SW480 (cell line): ENCODE measurements at regions not wholly inside any gene's neighbourhood (a gene's known extent, or its start where the extent isn't known, plus 50 kb on each side); places are given as distances from the start of the nearest gene placed in this dataset.
"Not testable (repeated sequence)": the region's sequence is repeated elsewhere in the genome, so short reads cannot be mapped to it uniquely, and the experiment has no call there.

ENCODE experiments used
- DNase-seq: peaks from one replicate; pipeline ENCODE4 v3.0.0-alpha.2; 2016; ENCODE audit warnings: low spot score

GRCh38 chr14:81955123-81955522 is 421.5 kb upstream of the SEL1L start:
- no peak for DNase-seq

GRCh38 chr14:81960781-81961180 is 427.1 kb upstream of the SEL1L start:
- DNase-seq, result no peak

- DNase-seq, result no peak
Observed at GRCh38 chr14:81963846-81964245, 430.2 kb upstream of the SEL1L start.

- DNase-seq, result no peak
Observed at GRCh38 chr14:81970307-81970706, 436.7 kb upstream of the SEL1L start.

GRCh38 chr14:81971911-81972310 is 438.3 kb upstream of the SEL1L start:
- no peak for DNase-seq

- no peak for DNase-seq
Observed at GRCh38 chr14:81972601-81973000, 438.9 kb upstream of the SEL1L start.

- DNase-seq, result no peak
Observed at GRCh38 chr14:81974543-81974942, 440.9 kb upstream of the SEL1L start.

- no peak for DNase-seq
Observed at GRCh38 chr14:81980601-81981306, 447.1 kb upstream of the SEL1L start.

- no peak for DNase-seq
Observed at GRCh38 chr14:81981307-81981675, 447.6 kb upstream of the SEL1L start.

- no peak for DNase-seq
Observed at GRCh38 chr14:81982046-81982445, 448.4 kb upstream of the SEL1L start.

- no peak for DNase-seq
Observed at GRCh38 chr14:81986005-81986404, 452.4 kb upstream of the SEL1L start.

GRCh38 chr14:81989211-81989610 is 455.6 kb upstream of the SEL1L start:
- no peak for DNase-seq

GRCh38 chr14:81990312-81990761 is 456.7 kb upstream of the SEL1L start:
- DNase-seq, result peak; percentile 32

GRCh38 chr14:81991998-81992397 is 458.3 kb upstream of the SEL1L start:
- no peak for DNase-seq

- DNase-seq, result no peak
Observed at GRCh38 chr14:81993432-81993831, 459.8 kb upstream of the SEL1L start.

GRCh38 chr14:82003426-82003825 is 469.8 kb upstream of the SEL1L start:
- no peak for DNase-seq

- no peak for DNase-seq
Observed at GRCh38 chr14:82009076-82009475, 475.4 kb upstream of the SEL1L start.

- DNase-seq, result no peak
Observed at GRCh38 chr14:82009993-82010392, 476.3 kb upstream of the SEL1L start.

GRCh38 chr14:82011460-82011859 is 477.8 kb upstream of the SEL1L start:
- DNase-seq, result no peak

- no peak for DNase-seq
Observed at GRCh38 chr14:82029038-82029437, 495.4 kb upstream of the SEL1L start.

- no peak for DNase-seq
Observed at GRCh38 chr14:82035397-82035796, 501.7 kb upstream of the SEL1L start.

GRCh38 chr14:82038066-82038465 is 504.4 kb upstream of the SEL1L start:
- DNase-seq, result not testable (repeated sequence)

- DNase-seq, result no peak
Observed at GRCh38 chr14:82045339-82045738, 511.7 kb upstream of the SEL1L start.

GRCh38 chr14:82046512-82047226 is 513.0 kb upstream of the SEL1L start:
- DNase-seq, result no peak
